ENCODE measurements at regions not wholly inside any gene's neighbourhood (a gene's known extent, or its start where the extent isn't known, plus 50 kb on each side); places are given as distances from the start of the nearest gene placed in this dataset.

DNA sequence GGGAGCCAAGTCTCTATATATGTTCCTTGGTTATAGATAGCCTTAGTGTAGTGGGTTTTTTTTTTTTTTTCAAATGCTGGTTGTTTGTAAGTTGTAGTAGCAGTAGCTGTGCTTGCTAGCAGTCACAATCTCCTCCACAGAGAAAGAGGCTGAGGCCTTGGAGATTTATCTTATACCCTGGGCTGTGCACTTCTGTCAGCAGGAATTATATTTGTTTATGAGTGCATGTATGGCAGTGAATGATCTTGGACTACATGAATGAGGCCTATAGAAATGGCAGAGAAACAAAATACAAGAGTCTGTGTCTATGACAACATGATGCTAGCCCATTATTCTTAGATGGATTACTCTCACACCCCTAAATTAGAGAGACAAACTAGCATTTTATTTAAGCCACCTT lies 1674.2 kb upstream of the ADGRL3 start:
- TF ChIP-seq, protein P1, sequence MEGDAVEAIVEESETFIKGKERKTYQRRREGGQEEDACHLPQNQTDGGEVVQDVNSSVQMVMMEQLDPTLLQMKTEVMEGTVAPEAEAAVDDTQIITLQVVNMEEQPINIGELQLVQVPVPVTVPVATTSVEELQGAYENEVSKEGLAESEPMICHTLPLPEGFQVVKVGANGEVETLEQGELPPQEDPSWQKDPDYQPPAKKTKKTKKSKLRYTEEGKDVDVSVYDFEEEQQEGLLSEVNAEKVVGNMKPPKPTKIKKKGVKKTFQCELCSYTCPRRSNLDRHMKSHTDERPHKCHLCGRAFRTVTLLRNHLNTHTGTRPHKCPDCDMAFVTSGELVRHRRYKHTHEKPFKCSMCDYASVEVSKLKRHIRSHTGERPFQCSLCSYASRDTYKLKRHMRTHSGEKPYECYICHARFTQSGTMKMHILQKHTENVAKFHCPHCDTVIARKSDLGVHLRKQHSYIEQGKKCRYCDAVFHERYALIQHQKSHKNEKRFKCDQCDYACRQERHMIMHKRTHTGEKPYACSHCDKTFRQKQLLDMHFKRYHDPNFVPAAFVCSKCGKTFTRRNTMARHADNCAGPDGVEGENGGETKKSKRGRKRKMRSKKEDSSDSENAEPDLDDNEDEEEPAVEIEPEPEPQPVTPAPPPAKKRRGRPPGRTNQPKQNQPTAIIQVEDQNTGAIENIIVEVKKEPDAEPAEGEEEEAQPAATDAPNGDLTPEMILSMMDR (IDR thresholded peaks at IDR 0.05; ENCODE audit: insufficient read depth, low read depth, low read length, missing control alignments) = no peak
- DNase-seq (ENCODE audit: low read depth) = no peak
- H3K4me3 ChIP-seq (ENCODE audit: low read length) = no peak overlapping the region

DNA sequence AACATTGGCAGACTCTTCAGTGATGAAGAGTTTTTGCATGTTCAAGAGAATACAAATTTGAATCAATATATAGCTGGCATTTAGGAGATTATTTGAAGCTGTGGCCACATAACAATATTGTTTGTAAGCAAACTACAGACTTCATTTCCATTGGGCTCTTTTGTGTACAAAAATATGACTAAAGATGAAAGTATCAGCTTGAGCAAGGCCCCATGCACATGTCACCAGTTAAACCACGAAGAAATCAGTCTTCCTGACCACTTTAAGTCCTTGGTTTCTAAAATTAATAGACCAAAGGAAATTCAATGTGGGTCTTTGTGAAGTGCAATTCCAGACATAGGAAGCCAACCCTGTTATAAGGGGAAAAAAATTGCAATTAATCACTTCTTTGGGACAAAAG lies 1664.6 kb upstream of the ADGRL3 start:
- H3K4me3 ChIP-seq (ENCODE audit: low read length) = no peak overlapping the region
- no peak for DNase-seq (ENCODE audit: low read depth)
- TF ChIP-seq, protein P1 (IDR thresholded peaks at IDR 0.05; ENCODE audit: insufficient read depth, low read depth, low read length, missing control alignments) = no peak

DNA sequence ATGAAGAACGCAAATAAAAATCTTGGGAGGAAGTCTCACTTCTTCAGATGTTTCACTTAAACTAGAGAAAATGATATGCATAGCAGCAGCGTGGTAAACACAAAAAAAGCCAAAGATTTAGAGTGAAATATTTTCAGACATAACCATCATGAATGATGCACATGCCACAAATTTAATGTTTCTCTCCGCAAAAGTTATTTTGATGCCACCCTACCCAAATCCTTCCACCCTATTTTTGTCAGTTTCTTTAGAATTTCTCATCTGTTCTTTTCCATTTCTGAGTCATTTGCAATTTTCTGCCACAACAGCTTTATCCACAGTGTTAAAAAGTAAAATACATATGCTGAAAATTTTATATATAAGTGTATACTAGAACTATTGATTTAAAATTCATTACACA lies 1663.7 kb upstream of the ADGRL3 start:
- TF ChIP-seq, protein P1 (IDR thresholded peaks at IDR 0.05; ENCODE audit: insufficient read depth, low read depth, low read length, missing control alignments) = no peak
- H3K4me3 ChIP-seq (ENCODE audit: low read length) = no peak overlapping the region
- DNase-seq (ENCODE audit: low read depth) = no peak

DNA sequence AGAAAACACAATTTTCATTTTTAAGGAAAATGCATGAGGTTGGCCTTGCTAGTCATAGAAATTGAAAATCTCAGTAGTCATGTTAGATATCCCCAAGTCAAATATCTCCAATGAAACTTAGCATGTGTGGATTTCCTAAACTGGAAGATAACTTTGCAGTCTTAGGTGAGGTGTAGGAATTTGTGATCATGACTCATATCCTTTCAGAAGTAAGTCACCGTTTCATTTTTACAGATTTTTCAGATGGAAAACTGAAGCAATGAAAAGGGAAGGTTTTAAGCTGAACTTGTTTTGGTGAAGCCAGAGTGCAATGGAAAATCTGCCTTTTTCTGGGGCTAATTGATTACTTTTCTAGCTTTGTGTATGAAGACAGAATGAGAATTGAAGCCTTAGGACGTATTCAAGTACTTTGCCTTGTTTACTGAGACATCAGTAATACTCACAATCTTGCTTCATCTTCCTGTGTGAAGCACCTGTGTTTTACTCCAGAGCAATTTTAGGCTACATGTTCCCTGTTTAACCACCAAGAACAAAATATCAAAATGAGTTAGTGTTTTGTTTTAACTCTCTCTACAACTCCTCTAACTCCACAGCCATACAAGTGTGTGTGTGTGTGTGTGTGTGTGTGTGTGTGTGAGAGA lies 1662.8 kb upstream of the ADGRL3 start:
- DNase-seq (ENCODE audit: low read depth) = peak; percentile 0

DNA sequence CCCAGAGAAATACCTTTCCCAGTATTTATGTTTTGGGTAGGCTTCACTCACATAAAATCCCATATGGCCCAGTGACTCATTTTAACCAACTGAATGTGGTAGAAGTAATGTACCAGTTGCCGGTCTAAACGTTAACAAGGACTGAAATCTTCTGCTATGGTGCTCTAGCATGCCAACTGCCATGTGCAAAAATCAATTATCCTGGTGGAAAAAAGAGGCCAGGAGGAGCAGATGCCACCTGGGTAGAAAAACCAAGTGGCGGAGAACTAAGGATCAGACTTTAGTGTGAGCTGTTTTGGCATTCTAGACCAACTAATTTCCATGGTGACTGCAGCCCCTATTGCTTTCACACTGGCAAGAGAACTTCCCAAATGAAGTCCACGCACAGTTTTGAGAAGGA lies 1660.7 kb upstream of the ADGRL3 start:
- TF ChIP-seq, protein P1 (IDR thresholded peaks at IDR 0.05; ENCODE audit: insufficient read depth, low read depth, low read length, missing control alignments) = no peak
- DNase-seq (ENCODE audit: low read depth) = no peak
- no peak overlapping the region for H3K4me3 ChIP-seq (ENCODE audit: low read length)

More for the DNA sequence above, 1662.8 kb upstream of the ADGRL3 start:
- TF ChIP-seq, protein P1 (IDR thresholded peaks at IDR 0.05; ENCODE audit: insufficient read depth, low read depth, low read length, missing control alignments) = no peak
- H3K4me3 ChIP-seq (ENCODE audit: low read length) = no peak overlapping the region

DNA sequence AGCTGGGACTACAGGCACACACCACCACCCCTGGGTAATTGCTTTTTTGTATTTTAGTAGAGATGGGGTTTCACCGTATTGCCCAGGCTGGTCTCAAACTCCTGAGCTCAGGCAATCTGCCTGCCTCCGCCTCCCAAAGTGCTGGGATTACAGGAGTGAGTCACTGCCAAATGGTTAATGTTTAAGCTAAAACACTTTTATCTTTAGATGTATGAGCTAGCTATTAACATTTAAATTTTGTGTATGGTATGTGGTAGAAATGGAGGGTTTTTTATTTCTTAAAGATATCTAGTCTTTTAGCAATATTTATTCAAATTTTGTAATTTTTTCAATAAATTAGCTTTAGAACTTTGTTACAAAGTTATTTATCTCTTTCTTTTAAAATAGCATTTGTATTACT lies 1659.8 kb upstream of the ADGRL3 start:
- no peak for DNase-seq (ENCODE audit: low read depth)
- H3K4me3 ChIP-seq (ENCODE audit: low read length) = no peak overlapping the region
- TF ChIP-seq, protein P1 (IDR thresholded peaks at IDR 0.05; ENCODE audit: insufficient read depth, low read depth, low read length, missing control alignments) = no peak

DNA sequence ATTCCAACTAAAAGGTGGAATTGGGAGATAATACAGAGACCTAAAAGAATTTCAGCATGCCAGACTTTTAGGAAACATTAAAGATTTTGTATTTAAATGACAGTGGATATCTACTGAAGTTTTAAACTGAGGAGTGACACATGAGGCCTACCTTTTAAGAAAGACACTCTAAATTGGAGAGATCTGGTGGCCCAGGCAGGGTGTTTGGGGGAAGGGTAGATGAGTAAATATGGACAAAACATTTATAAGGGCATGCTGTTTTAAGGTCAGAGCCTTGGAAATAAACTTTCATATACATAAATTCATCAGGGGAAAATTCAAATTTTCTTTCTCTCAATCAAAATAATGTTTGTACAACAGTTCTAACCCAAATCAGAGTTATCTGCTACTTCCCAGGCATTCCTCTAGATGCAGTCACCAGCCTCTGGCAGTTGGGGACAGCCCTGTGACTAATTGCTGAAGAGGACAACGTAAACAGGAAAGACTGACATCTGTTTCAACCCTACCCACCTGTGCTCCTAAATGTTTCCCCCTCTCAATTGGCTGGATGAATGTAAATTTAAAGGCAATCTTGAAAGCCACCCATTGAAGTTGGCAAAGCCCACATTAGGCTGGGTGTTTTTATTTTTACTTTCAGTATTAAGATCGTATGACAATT lies 1646.9 kb upstream of the ADGRL3 start:
- DNase-seq (ENCODE audit: low read depth) = peak; percentile 3
- H3K4me3 ChIP-seq (ENCODE audit: low read length) = no peak overlapping the region
- TF ChIP-seq, protein P1 (IDR thresholded peaks at IDR 0.05; ENCODE audit: insufficient read depth, low read depth, low read length, missing control alignments) = no peak
